ENCODE measurements at regions not wholly inside any gene's neighbourhood (a gene's known extent, or its start where the extent isn't known, plus 50 kb on each side); places are given as distances from the start of the nearest gene placed in this dataset.

- H3K4me3 ChIP-seq, result no peak overlapping the region
- TF ChIP-seq CTCF (IDR thresholded peaks at IDR 0.05), result no peak
- no peak for DNase-seq
- H3K27me3 ChIP-seq, result no peaks in the 10 kb centered on the region
- peaks cover 0 to 3% (median 0%) of the 10 kb centered on the region in 11 donors for H3K9me3 ChIP-seq
- H3K4me1 ChIP-seq, result no peaks in the 10 kb centered on the region
- H3K36me3 ChIP-seq, result no peaks in the 10 kb centered on the region
- ATAC-seq, result no peak
- no peak overlapping the region for H3K27ac ChIP-seq
- 68 to 71% methylated on average over 4 of the region's 4 CpGs for WGBS, 2 donors
- intact Hi-C loops (cut with DNase I), result no loop called here
These were observed 56.8 kb upstream of the GRIA4 start for GRCh38 chr11:105553025-105553424.

- 57 to 60% methylated on average over 3 of the region's 3 CpGs for WGBS, 2 donors
- Histone ChIP-seq H3K27ac (no peak overlapping the region), H3K36me3 (no peaks in the 10 kb centered on the region), H3K9me3 (peaks cover 0 to 3% (median 0%) of the 10 kb centered on the region in 11 donors), H3K4me1 (no peaks in the 10 kb centered on the region), H3K27me3 (no peaks in the 10 kb centered on the region), H3K4me3 (no peak overlapping the region)
- no peak for DNase-seq
- ATAC-seq, result no peak
- no peak for TF ChIP-seq CTCF (IDR thresholded peaks at IDR 0.05)
- intact Hi-C loops (cut with DNase I), result no loop called here
These were observed 61.5 kb upstream of the GRIA4 start for GRCh38 chr11:105548359-105548758.

GRCh38 chr11:105538588-105538987, 71.3 kb upstream of the GRIA4 start:
- H3K27me3 ChIP-seq, result no peaks in the 10 kb centered on the region
- ATAC-seq (no peak), DNase-seq (no peak)
- no peak overlapping the region for H3K4me3 ChIP-seq
- H3K36me3 ChIP-seq, result no peaks in the 10 kb centered on the region
- H3K27ac ChIP-seq, result no peak overlapping the region
- intact Hi-C loops (cut with DNase I), result no loop called here
- no peak for TF ChIP-seq CTCF (IDR thresholded peaks at IDR 0.05)
- no peaks in the 10 kb centered on the region for H3K4me1 ChIP-seq
- no peaks in the 10 kb centered on the region for H3K9me3 ChIP-seq
- WGBS, 2 donors, result 78% methylated on average over 3 of the region's 3 CpGs

GRCh38 chr11:105537531-105537930, 72.3 kb upstream of the GRIA4 start:
- ATAC-seq (no peak), DNase-seq (no peak)
- Histone ChIP-seq H3K4me3 (no peak overlapping the region), H3K4me1 (no peaks in the 10 kb centered on the region), H3K36me3 (no peaks in the 10 kb centered on the region), H3K9me3 (no peaks in the 10 kb centered on the region), H3K27ac (no peak overlapping the region), H3K27me3 (no peaks in the 10 kb centered on the region)
- intact Hi-C loops (cut with DNase I), result no loop called here
- 49% methylated on average over 2 of the region's 2 CpGs for WGBS, 2 donors
- TF ChIP-seq CTCF (IDR thresholded peaks at IDR 0.05), result no peak

All from heart right ventricle (tissue), 16 donors.